ENCODE measurements at regions not wholly inside any gene's neighbourhood (a gene's known extent, or its start where the extent isn't known, plus 50 kb on each side); places are given as distances from the start of the nearest gene placed in this dataset.

GRCh38 chr3:188940573-188940932 is 231.2 kb upstream of the TPRG1 start:
- no peak for DNase-seq

- no peak for DNase-seq
These were observed 230.7 kb upstream of the TPRG1 start for GRCh38 chr3:188941103-188941502.

GRCh38 chr3:188942191-188942590 is 229.6 kb upstream of the TPRG1 start:
- DNase-seq, result no peak

GRCh38 chr3:188943591-188943990 is 228.2 kb upstream of the TPRG1 start:
- no peak for DNase-seq

- DNase-seq, result no peak
These were observed 227.7 kb upstream of the TPRG1 start for GRCh38 chr3:188944108-188944507.

- DNase-seq, result no peak
These were observed 225.2 kb upstream of the TPRG1 start for GRCh38 chr3:188946351-188947240.

- peak; percentile 29 for DNase-seq
These were observed 224.1 kb upstream of the TPRG1 start for GRCh38 chr3:188947401-188948280.

- DNase-seq, result peak; percentile 17
These were observed 223.3 kb upstream of the TPRG1 start for GRCh38 chr3:188948281-188948996.

- no peak for DNase-seq
These were observed 222.8 kb upstream of the TPRG1 start for GRCh38 chr3:188948997-188949389.

GRCh38 chr3:188949456-188949855 is 222.3 kb upstream of the TPRG1 start:
- no peak for DNase-seq

- no peak for DNase-seq
These were observed 221.8 kb upstream of the TPRG1 start for GRCh38 chr3:188949996-188950395.

- peak; percentile 76 for DNase-seq
These were observed 220.8 kb upstream of the TPRG1 start for GRCh38 chr3:188950832-188951489.

GRCh38 chr3:188951734-188952133 is 220.0 kb upstream of the TPRG1 start:
- no peak for DNase-seq

- peak; percentile 91 for DNase-seq
These were observed 217.1 kb upstream of the TPRG1 start for GRCh38 chr3:188954590-188955208.

- DNase-seq, result no peak
These were observed 215.9 kb upstream of the TPRG1 start for GRCh38 chr3:188955919-188956318.

GRCh38 chr3:188956839-188957489 is 214.8 kb upstream of the TPRG1 start:
- DNase-seq, result peak; percentile 63

- DNase-seq, result no peak
These were observed 212.8 kb upstream of the TPRG1 start for GRCh38 chr3:188959013-188959412.

GRCh38 chr3:188962253-188963247 is 209.2 kb upstream of the TPRG1 start:
- peak; percentile 41 for DNase-seq

GRCh38 chr3:188964957-188965356 is 206.8 kb upstream of the TPRG1 start:
- no peak for DNase-seq

GRCh38 chr3:188972310-188972709 is 199.5 kb upstream of the TPRG1 start:
- no peak for DNase-seq
